ENCODE measurements at regions not wholly inside any gene's neighbourhood (a gene's known extent, or its start where the extent isn't known, plus 50 kb on each side); places are given as distances from the start of the nearest gene placed in this dataset.

DNA sequence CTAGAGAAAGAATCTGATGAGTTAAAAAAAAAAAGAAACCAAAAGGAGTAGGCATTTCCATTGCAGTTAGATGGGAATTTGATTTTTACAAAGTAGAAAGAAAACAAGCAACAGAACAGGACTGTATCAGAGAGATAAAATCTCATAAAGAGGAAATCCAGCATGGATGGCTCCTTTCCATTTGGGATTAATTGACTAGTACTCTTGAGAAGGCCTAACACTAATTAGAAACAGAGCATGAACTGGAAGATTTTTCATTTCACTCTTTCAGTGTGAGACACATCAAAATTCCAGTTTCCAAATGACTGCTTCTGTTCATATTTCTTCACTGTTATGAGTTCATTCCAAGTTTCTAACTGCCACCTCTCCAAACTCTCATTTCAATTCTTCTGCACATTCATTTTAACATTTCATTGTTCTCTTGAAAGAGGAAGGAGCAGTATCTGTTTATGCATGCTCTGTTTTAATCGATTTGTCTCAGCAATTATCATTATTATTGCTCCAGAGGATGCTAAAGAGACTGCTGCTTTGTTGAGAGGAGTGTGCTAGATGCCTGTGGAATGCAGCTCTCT, 108.8 kb upstream of the PIEZO2 start (continued):
- TF ChIP-seq, protein P1, sequence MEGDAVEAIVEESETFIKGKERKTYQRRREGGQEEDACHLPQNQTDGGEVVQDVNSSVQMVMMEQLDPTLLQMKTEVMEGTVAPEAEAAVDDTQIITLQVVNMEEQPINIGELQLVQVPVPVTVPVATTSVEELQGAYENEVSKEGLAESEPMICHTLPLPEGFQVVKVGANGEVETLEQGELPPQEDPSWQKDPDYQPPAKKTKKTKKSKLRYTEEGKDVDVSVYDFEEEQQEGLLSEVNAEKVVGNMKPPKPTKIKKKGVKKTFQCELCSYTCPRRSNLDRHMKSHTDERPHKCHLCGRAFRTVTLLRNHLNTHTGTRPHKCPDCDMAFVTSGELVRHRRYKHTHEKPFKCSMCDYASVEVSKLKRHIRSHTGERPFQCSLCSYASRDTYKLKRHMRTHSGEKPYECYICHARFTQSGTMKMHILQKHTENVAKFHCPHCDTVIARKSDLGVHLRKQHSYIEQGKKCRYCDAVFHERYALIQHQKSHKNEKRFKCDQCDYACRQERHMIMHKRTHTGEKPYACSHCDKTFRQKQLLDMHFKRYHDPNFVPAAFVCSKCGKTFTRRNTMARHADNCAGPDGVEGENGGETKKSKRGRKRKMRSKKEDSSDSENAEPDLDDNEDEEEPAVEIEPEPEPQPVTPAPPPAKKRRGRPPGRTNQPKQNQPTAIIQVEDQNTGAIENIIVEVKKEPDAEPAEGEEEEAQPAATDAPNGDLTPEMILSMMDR (IDR thresholded peaks at IDR 0.05 in 2 of 3, conservative IDR thresholded peaks at IDR 0.05 in 1 of 3; ENCODE audit: borderline replicate concordance in 1 of 3, insufficient read depth in 1 of 3, low read depth in 2 of 3, low read length in 2 of 3) = no peak
- TF ChIP-seq SRF (IDR thresholded peaks at IDR 0.05; ENCODE audit: low read depth) (no peak), EZH2 (IDR thresholded peaks at IDR 0.05) (no peak), ELF1 (IDR thresholded peaks at IDR 0.05; ENCODE audit: borderline replicate concordance, low read depth) (no peak)

DNA sequence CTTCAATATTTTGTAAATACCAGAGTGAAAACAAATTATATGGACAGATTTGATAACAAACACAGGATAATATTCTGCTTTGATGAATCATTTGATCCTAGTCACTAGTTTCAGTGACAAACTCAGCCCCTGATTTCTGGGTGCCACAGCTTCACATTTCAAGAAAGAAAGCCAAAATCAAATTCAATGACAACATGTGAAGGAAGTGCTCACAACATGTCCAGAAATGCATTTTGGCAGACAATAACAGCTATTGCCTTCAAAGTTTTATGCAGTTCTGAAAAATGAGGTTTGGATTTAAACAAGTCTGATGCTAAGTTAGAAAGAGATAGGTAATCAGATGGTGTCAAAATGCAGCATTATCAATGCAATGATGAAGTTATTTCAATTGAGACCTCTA, 106.9 kb upstream of the PIEZO2 start:
- TF ChIP-seq, protein P2, sequence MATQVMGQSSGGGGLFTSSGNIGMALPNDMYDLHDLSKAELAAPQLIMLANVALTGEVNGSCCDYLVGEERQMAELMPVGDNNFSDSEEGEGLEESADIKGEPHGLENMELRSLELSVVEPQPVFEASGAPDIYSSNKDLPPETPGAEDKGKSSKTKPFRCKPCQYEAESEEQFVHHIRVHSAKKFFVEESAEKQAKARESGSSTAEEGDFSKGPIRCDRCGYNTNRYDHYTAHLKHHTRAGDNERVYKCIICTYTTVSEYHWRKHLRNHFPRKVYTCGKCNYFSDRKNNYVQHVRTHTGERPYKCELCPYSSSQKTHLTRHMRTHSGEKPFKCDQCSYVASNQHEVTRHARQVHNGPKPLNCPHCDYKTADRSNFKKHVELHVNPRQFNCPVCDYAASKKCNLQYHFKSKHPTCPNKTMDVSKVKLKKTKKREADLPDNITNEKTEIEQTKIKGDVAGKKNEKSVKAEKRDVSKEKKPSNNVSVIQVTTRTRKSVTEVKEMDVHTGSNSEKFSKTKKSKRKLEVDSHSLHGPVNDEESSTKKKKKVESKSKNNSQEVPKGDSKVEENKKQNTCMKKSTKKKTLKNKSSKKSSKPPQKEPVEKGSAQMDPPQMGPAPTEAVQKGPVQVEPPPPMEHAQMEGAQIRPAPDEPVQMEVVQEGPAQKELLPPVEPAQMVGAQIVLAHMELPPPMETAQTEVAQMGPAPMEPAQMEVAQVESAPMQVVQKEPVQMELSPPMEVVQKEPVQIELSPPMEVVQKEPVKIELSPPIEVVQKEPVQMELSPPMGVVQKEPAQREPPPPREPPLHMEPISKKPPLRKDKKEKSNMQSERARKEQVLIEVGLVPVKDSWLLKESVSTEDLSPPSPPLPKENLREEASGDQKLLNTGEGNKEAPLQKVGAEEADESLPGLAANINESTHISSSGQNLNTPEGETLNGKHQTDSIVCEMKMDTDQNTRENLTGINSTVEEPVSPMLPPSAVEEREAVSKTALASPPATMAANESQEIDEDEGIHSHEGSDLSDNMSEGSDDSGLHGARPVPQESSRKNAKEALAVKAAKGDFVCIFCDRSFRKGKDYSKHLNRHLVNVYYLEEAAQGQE (IDR thresholded peaks at IDR 0.05; ENCODE audit: low read depth) = no peak
- TF ChIP-seq CBX3 (IDR thresholded peaks at IDR 0.05; ENCODE audit: low read depth) (no peak), RAD21 (IDR thresholded peaks at IDR 0.05; ENCODE audit: low read depth) (no peak), POLR2A (IDR thresholded peaks at IDR 0.05; ENCODE audit: borderline replicate concordance, extremely low read depth, insufficient read depth, insufficient read length) (no peak), SIN3A (IDR thresholded peaks at IDR 0.05; ENCODE audit: low read depth) (no peak), ZFX (IDR thresholded peaks at IDR 0.05) (no peak), JUND (IDR thresholded peaks at IDR 0.05) (no peak), FOSL1 (IDR thresholded peaks at IDR 0.05; ENCODE audit: low read depth) (no peak), ZNF274 (IDR thresholded peaks at IDR 0.05; ENCODE audit: low read depth, low read length) (no peak), EZH2phosphoT487 (IDR thresholded peaks at IDR 0.05; ENCODE audit: borderline replicate concordance) (no peak), EZH2 (IDR thresholded peaks at IDR 0.05) (no peak)
- TF ChIP-seq, protein P3, sequence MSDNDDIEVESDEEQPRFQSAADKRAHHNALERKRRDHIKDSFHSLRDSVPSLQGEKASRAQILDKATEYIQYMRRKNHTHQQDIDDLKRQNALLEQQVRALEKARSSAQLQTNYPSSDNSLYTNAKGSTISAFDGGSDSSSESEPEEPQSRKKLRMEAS (IDR thresholded peaks at IDR 0.05) = no peak
- TF ChIP-seq, protein P4, sequence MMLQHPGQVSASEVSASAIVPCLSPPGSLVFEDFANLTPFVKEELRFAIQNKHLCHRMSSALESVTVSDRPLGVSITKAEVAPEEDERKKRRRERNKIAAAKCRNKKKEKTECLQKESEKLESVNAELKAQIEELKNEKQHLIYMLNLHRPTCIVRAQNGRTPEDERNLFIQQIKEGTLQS (IDR thresholded peaks at IDR 0.05) = no peak
- ATAC-seq (no peak), DNase-seq (ENCODE audit: low read depth, low spot score) (no peak)
- ChIA-PET RAD21 (ENCODE audit: low non-redundant PET in 1 of 2, low total read pairs in 2 of 2, uncharacterized antibody in 2 of 2, unreplicated experiment in 2 of 2) (no interaction called here), CTCF (no interaction called here), POLR2A (no interaction called here)
- no peaks in the 10 kb centered on the region for H3K79me2 ChIP-seq (ENCODE audit: insufficient read depth, low read length)
- no peaks in the 10 kb centered on the region for H4K20me1 ChIP-seq (ENCODE audit: insufficient read depth)
- H3K4me2 ChIP-seq (ENCODE audit: low read length) = no peak overlapping the region
- intact Hi-C loops (cut with micrococcal nuclease) = no loop called here
- H3K4me1 ChIP-seq (ENCODE audit: control insufficient read depth in 1 of 2, insufficient read depth in 2 of 2, low read length in 2 of 2) = no peaks in the 10 kb centered on the region
- no peaks in the 10 kb centered on the region for H3K9me3 ChIP-seq (ENCODE audit: control insufficient read depth in 1 of 2, insufficient read depth in 1 of 2, low read depth in 1 of 2, low read length in 2 of 2)
- no peak overlapping the region for H3K27ac ChIP-seq (ENCODE audit: low read depth, low read length)
- no peak overlapping the region for H3K4me3 ChIP-seq (replicated peaks in 1 of 2; ENCODE audit: low read depth in 1 of 2, low read length in 2 of 2)
- H3K9me2 ChIP-seq (ENCODE audit: insufficient read depth) = no peaks in the 10 kb centered on the region
- H3K27me3 ChIP-seq (ENCODE audit: insufficient read depth, low read length) = no peaks in the 10 kb centered on the region; the same call in 1 of the 2 replicates
- H3K9ac ChIP-seq (ENCODE audit: low read length) = no peak overlapping the region
- BruUV-seq (replicated peaks) = no TSS peak
- H3K36me3 ChIP-seq (ENCODE audit: control insufficient read depth in 1 of 2, insufficient read depth in 2 of 2, low read length in 2 of 2) = no peaks in the 10 kb centered on the region
- H2AFZ ChIP-seq (ENCODE audit: low read depth, low read length, poor library complexity, severe bottlenecking) = no peak overlapping the region

Data from HCT116 (cell line).